SK-N-SH treated with all-trans-retinoic acid at 6 μM for 48 hours (cell line): ENCODE measurements at regions not wholly inside any gene's neighbourhood (a gene's known extent, or its start where the extent isn't known, plus 50 kb on each side); places are given as distances from the start of the nearest gene placed in this dataset.

Experiments
- ATAC-seq: fragments of 200-7000 bp; cut with Tn5 transposase; 3 replicates; pipeline ENCODE4 v1.9.1; 2020; ENCODE audit warnings: mild to moderate bottlenecking, moderate library complexity
- ARNTL ChIP-seq: fragments of 450-650 bp; formaldehyde crosslinking; IDR thresholded peaks from 2 replicates; pipeline ENCODE4 v1.5.0; 2020; ENCODE audit warnings: low read depth, mild to moderate bottlenecking, moderate library complexity, borderline replicate concordance
- BACH2 ChIP-seq: fragments of 250-450 bp; sonication (Bioruptor Pico); IDR thresholded peaks from 2 replicates; pipeline ENCODE4 v1.9.0; 2021; ENCODE audit warnings: mild to moderate bottlenecking, borderline replicate concordance
- CSDC2 ChIP-seq: fragments of 250-450 bp; sonication (Bioruptor Pico); IDR thresholded peaks from 2 replicates; pipeline ENCODE4 v1.5.0; 2020; ENCODE audit warnings: mild to moderate bottlenecking, moderate library complexity
- ESRRG ChIP-seq: fragments of 250-450 bp; sonication (Bioruptor Pico); IDR thresholded peaks from 2 replicates; pipeline ENCODE4 v1.6.1; 2021; ENCODE audit warnings: mild to moderate bottlenecking
- ISL1 ChIP-seq: fragments of 250-450 bp; sonication (Bioruptor Pico); IDR thresholded peaks from 2 replicates; pipeline ENCODE4 v2.1.2; 2022; ENCODE audit warnings: mild to moderate bottlenecking, moderate library complexity
- OSR1 ChIP-seq: fragments of 250-450 bp; sonication (Bioruptor Pico); IDR thresholded peaks from 2 replicates; pipeline ENCODE4 v1.8.0; 2022; ENCODE audit warnings: moderate library complexity, mild to moderate bottlenecking, inconsistent platforms
- PPARA ChIP-seq: fragments of 250-450 bp; sonication (Bioruptor Pico); IDR thresholded peaks from 2 replicates; pipeline ENCODE4 v1.5.0; 2020; ENCODE audit warnings: mild to moderate bottlenecking, borderline replicate concordance
- RARB ChIP-seq: fragments of 250-450 bp; sonication (Bioruptor Pico); IDR thresholded peaks from 2 replicates; pipeline ENCODE4 v1.8.0; 2021; ENCODE audit warnings: mild to moderate bottlenecking, moderate library complexity
- SNAI2 ChIP-seq: fragments of 250-450 bp; sonication (Bioruptor Pico); IDR thresholded peaks from 2 replicates; pipeline ENCODE4 v1.5.0; 2020; ENCODE audit warnings: mild to moderate bottlenecking, moderate library complexity
- TCF4 ChIP-seq: fragments of 250-450 bp; sonication (Bioruptor Pico); IDR thresholded peaks from 2 replicates; pipeline ENCODE4 v1.8.0; 2021; ENCODE audit warnings: mild to moderate bottlenecking, moderate library complexity, borderline replicate concordance
- TOX ChIP-seq: fragments of 250-450 bp; sonication (Bioruptor Pico); IDR thresholded peaks from 2 replicates; pipeline ENCODE4 v1.8.0; 2021; ENCODE audit warnings: mild to moderate bottlenecking, moderate library complexity, borderline replicate concordance
- ZC3H10 ChIP-seq: fragments of 250-450 bp; sonication (Bioruptor Pico); IDR thresholded peaks from 2 replicates; pipeline ENCODE4 v1.5.1; 2021; ENCODE audit warnings: mild to moderate bottlenecking, moderate library complexity
- ZFP3 ChIP-seq: fragments of 250-450 bp; sonication (Bioruptor Pico); IDR thresholded peaks from 2 replicates; pipeline ENCODE4 v1.5.0; 2020; ENCODE audit warnings: mild to moderate bottlenecking, moderate library complexity
- ZFP30 ChIP-seq: fragments of 450-650 bp; formaldehyde crosslinking; IDR thresholded peaks from 2 replicates; pipeline ENCODE4 v1.5.0; 2022; ENCODE audit warnings: mild to moderate bottlenecking, moderate library complexity
- ZNF565 ChIP-seq: fragments of 450-650 bp; formaldehyde crosslinking; conservative IDR thresholded peaks from 2 replicates; pipeline ENCODE4 v1.5.0; 2020; ENCODE audit warnings: low read depth, mild to moderate bottlenecking, moderate library complexity
- ZNF70 ChIP-seq: fragments of 450-650 bp; formaldehyde crosslinking; IDR thresholded peaks from 2 replicates; pipeline ENCODE4 v1.5.0; 2020; ENCODE audit warnings: mild to moderate bottlenecking, moderate library complexity
- ZNF8 ChIP-seq: fragments of 450-650 bp; formaldehyde crosslinking; IDR thresholded peaks from 2 replicates; pipeline ENCODE4 v1.5.0; 2020; ENCODE audit warnings: mild to moderate bottlenecking, moderate library complexity
- TF ChIP-seq, protein P1 (sequence below): fragments of 250-450 bp; sonication (Bioruptor Pico); IDR thresholded peaks from 2 replicates; pipeline ENCODE4 v1.8.0; 2020; ENCODE audit warnings: mild to moderate bottlenecking, moderate library complexity, borderline replicate concordance
- TF ChIP-seq, protein P2 (sequence below): fragments of 250-450 bp; sonication (Bioruptor Pico); IDR thresholded peaks from 2 replicates; pipeline ENCODE4 v1.8.0; 2021; ENCODE audit warnings: low read depth, mild to moderate bottlenecking, moderate library complexity, borderline replicate concordance
- TF ChIP-seq, protein P3 (sequence below): fragments of 250-450 bp; sonication (Bioruptor Pico); IDR thresholded peaks from 2 replicates; pipeline ENCODE4 v1.5.0; 2020; ENCODE audit warnings: mild to moderate bottlenecking, moderate library complexity
- TF ChIP-seq, protein P4 (sequence below): fragments of 250-450 bp; sonication (Bioruptor Pico); IDR thresholded peaks from 2 replicates; pipeline ENCODE4 v1.5.1; 2021; ENCODE audit warnings: mild to moderate bottlenecking, moderate library complexity
- TF ChIP-seq, protein P5 (sequence below): fragments of 250-450 bp; sonication (Bioruptor Pico); IDR thresholded peaks from 2 replicates; pipeline ENCODE4 v1.5.1; 2020; ENCODE audit warnings: low read depth, mild to moderate bottlenecking, moderate library complexity

DNA sequence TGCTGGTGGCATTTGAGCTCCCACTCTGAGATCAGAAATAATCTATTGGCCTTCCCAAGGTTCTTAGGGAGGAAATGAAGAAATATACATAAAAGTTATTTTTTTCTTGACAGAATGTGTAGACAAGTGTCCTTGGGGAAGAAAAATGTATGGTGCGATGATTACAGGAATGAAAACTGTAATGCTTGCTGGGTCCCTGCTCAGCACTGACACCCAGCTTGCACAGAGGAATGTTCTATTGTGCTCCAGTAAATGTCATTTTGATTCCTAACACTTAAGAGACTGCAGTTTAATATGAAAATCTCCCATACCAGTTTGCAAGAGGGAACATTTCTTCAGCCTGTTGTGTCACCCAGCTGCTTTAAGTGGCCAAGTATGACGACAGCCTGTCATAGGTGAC, 271.3 kb upstream of the TPM1 start:
- ATAC-seq, result no peak
- TF ChIP-seq RARB (CRISPR knock-in tag), result no peak
- no peak for TF ChIP-seq ZFP3 (CRISPR knock-in tag)
- no peak for TF ChIP-seq ZNF8 (CRISPR knock-in tag)
- TF ChIP-seq ISL1 (CRISPR knock-in tag), result no peak
- TF ChIP-seq ZC3H10 (CRISPR knock-in tag), result no peak
- TF ChIP-seq, protein P1, sequence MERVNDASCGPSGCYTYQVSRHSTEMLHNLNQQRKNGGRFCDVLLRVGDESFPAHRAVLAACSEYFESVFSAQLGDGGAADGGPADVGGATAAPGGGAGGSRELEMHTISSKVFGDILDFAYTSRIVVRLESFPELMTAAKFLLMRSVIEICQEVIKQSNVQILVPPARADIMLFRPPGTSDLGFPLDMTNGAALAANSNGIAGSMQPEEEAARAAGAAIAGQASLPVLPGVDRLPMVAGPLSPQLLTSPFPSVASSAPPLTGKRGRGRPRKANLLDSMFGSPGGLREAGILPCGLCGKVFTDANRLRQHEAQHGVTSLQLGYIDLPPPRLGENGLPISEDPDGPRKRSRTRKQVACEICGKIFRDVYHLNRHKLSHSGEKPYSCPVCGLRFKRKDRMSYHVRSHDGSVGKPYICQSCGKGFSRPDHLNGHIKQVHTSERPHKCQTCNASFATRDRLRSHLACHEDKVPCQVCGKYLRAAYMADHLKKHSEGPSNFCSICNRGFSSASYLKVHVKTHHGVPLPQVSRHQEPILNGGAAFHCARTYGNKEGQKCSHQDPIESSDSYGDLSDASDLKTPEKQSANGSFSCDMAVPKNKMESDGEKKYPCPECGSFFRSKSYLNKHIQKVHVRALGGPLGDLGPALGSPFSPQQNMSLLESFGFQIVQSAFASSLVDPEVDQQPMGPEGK, result no peak
- no peak for TF ChIP-seq SNAI2 (CRISPR knock-in tag)
- no peak for TF ChIP-seq OSR1 (CRISPR knock-in tag)
- no peak for TF ChIP-seq TCF4
- TF ChIP-seq ZNF70 (CRISPR knock-in tag), result no peak
- TF ChIP-seq ESRRG, result no peak
- no peak for TF ChIP-seq BACH2
- TF ChIP-seq, protein P2, sequence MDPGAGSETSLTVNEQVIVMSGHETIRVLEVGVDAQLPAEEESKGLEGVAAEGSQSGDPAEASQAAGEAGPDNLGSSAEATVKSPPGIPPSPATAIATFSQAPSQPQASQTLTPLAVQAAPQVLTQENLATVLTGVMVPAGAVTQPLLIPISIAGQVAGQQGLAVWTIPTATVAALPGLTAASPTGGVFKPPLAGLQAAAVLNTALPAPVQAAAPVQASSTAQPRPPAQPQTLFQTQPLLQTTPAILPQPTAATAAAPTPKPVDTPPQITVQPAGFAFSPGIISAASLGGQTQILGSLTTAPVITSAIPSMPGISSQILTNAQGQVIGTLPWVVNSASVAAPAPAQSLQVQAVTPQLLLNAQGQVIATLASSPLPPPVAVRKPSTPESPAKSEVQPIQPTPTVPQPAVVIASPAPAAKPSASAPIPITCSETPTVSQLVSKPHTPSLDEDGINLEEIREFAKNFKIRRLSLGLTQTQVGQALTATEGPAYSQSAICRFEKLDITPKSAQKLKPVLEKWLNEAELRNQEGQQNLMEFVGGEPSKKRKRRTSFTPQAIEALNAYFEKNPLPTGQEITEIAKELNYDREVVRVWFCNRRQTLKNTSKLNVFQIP, result no peak
- no peak for TF ChIP-seq ZNF565 (CRISPR knock-in tag)
- TF ChIP-seq, protein P3, sequence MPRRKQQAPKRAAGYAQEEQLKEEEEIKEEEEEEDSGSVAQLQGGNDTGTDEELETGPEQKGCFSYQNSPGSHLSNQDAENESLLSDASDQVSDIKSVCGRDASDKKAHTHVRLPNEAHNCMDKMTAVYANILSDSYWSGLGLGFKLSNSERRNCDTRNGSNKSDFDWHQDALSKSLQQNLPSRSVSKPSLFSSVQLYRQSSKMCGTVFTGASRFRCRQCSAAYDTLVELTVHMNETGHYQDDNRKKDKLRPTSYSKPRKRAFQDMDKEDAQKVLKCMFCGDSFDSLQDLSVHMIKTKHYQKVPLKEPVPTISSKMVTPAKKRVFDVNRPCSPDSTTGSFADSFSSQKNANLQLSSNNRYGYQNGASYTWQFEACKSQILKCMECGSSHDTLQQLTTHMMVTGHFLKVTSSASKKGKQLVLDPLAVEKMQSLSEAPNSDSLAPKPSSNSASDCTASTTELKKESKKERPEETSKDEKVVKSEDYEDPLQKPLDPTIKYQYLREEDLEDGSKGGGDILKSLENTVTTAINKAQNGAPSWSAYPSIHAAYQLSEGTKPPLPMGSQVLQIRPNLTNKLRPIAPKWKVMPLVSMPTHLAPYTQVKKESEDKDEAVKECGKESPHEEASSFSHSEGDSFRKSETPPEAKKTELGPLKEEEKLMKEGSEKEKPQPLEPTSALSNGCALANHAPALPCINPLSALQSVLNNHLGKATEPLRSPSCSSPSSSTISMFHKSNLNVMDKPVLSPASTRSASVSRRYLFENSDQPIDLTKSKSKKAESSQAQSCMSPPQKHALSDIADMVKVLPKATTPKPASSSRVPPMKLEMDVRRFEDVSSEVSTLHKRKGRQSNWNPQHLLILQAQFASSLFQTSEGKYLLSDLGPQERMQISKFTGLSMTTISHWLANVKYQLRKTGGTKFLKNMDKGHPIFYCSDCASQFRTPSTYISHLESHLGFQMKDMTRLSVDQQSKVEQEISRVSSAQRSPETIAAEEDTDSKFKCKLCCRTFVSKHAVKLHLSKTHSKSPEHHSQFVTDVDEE (CRISPR knock-in tag), result no peak
- no peak for TF ChIP-seq PPARA (CRISPR knock-in tag)
- no peak for TF ChIP-seq TOX (CRISPR knock-in tag)
- TF ChIP-seq ARNTL (CRISPR knock-in tag), result no peak
- TF ChIP-seq CSDC2, result no peak
- TF ChIP-seq, protein P4, sequence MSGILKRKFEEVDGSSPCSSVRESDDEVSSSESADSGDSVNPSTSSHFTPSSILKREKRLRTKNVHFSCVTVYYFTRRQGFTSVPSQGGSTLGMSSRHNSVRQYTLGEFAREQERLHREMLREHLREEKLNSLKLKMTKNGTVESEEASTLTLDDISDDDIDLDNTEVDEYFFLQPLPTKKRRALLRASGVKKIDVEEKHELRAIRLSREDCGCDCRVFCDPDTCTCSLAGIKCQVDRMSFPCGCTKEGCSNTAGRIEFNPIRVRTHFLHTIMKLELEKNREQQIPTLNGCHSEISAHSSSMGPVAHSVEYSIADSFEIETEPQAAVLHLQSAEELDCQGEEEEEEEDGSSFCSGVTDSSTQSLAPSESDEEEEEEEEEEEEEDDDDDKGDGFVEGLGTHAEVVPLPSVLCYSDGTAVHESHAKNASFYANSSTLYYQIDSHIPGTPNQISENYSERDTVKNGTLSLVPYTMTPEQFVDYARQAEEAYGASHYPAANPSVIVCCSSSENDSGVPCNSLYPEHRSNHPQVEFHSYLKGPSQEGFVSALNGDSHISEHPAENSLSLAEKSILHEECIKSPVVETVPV (CRISPR knock-in tag), result no peak
- TF ChIP-seq, all 23 proteins: peak for 0

DNA sequence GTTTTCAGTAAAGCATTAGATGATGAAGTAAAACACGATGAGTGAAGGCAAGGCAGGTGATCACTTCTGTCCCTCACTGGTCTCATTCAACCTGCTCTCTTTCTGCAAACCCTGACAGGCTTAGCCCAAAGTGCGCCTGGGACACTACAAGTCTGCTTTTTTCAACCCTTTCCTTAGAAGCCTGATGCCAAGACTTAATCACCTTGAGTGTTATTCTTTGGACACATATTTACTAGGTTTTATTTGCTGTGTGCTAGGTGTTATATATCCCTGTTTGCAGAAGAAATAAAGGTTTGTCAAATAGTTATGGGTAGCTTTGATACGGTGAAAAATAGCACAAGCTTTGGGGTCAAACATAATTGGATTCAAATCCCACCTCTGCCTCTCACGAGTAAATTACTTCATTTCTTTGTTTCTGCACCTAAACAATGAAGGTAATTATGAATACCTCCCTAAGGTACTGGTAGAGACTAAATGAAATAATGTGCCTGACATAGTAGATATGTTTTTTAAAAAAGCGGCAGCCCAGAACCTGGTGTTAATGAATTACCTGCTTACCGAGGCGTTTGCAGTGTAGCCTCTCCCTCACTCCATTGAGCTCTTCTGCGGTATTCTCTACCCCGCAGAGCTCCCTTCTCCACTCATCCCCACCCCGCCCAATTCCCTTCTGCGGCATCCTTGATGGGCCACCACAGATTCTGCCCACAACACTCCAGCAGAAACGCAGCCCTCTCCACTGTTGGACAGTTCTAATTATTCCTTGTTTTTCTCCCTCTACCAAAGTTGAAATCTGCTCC, 269.0 kb upstream of the TPM1 start:
- ATAC-seq, result no peak
- TF ChIP-seq ZFP30 (CRISPR knock-in tag) (no peak), PPARA (CRISPR knock-in tag) (no peak), OSR1 (CRISPR knock-in tag) (no peak), ZNF565 (CRISPR knock-in tag) (no peak), TOX (CRISPR knock-in tag) (no peak), CSDC2 (no peak), ESRRG (no peak), TCF4 (no peak), ZFP3 (CRISPR knock-in tag) (no peak), ZNF8 (CRISPR knock-in tag) (no peak), ARNTL (CRISPR knock-in tag) (no peak), ZC3H10 (CRISPR knock-in tag) (no peak), SNAI2 (CRISPR knock-in tag) (no peak), RARB (CRISPR knock-in tag) (no peak)
- TF ChIP-seq, protein P5, sequence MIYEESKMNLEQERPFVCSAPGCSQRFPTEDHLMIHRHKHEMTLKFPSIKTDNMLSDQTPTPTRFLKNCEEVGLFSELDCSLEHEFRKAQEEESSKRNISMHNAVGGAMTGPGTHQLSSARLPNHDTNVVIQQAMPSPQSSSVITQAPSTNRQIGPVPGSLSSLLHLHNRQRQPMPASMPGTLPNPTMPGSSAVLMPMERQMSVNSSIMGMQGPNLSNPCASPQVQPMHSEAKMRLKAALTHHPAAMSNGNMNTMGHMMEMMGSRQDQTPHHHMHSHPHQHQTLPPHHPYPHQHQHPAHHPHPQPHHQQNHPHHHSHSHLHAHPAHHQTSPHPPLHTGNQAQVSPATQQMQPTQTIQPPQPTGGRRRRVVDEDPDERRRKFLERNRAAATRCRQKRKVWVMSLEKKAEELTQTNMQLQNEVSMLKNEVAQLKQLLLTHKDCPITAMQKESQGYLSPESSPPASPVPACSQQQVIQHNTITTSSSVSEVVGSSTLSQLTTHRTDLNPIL, result no peak
- TF ChIP-seq, protein P1, result no peak
- TF ChIP-seq, protein P2, result no peak
- TF ChIP-seq, protein P4 (CRISPR knock-in tag), result no peak
